ENCODE measurements at regions not wholly inside any gene's neighbourhood (a gene's known extent, or its start where the extent isn't known, plus 50 kb on each side); places are given as distances from the start of the nearest gene placed in this dataset.

GRCh38 chr3:194828116-194828515 lies 142.4 kb downstream of the FAM43A start:
- no peak for TF ChIP-seq CTCF (conservative IDR thresholded peaks at IDR 0.05)
- no peak for TF ChIP-seq ZFX (IDR thresholded peaks at IDR 0.05)
- H3K27ac ChIP-seq: no peak overlapping the region

GRCh38 chr3:194828926-194829325 lies 143.2 kb downstream of the FAM43A start:
- no peak overlapping the region for H3K27ac ChIP-seq
- no peak for TF ChIP-seq ZFX (IDR thresholded peaks at IDR 0.05)
- TF ChIP-seq CTCF (conservative IDR thresholded peaks at IDR 0.05): no peak

GRCh38 chr3:194830401-194830800 lies 144.7 kb downstream of the FAM43A start:
- H3K27ac ChIP-seq: no peak overlapping the region
- TF ChIP-seq ZFX (IDR thresholded peaks at IDR 0.05) (no peak), CTCF (conservative IDR thresholded peaks at IDR 0.05) (no peak)

GRCh38 chr3:194830978-194831377 lies 145.3 kb downstream of the FAM43A start:
- TF ChIP-seq CTCF (conservative IDR thresholded peaks at IDR 0.05) (no peak), ZFX (IDR thresholded peaks at IDR 0.05) (no peak)
- no peak overlapping the region for H3K27ac ChIP-seq

- H3K27ac ChIP-seq: no peak overlapping the region
- TF ChIP-seq ZFX (IDR thresholded peaks at IDR 0.05) (no peak), CTCF (conservative IDR thresholded peaks at IDR 0.05) (no peak)
Measured at GRCh38 chr3:194832346-194833104, 146.8 kb downstream of the FAM43A start.

GRCh38 chr3:194833114-194833910 lies 147.6 kb downstream of the FAM43A start:
- TF ChIP-seq ZFX (IDR thresholded peaks at IDR 0.05) (no peak), CTCF (conservative IDR thresholded peaks at IDR 0.05) (no peak)
- H3K27ac ChIP-seq: no peak overlapping the region

GRCh38 chr3:194836661-194837060 lies 151.0 kb downstream of the FAM43A start:
- H3K27ac ChIP-seq: no peak overlapping the region
- TF ChIP-seq ZFX (IDR thresholded peaks at IDR 0.05): no peak
- no peak for TF ChIP-seq CTCF (conservative IDR thresholded peaks at IDR 0.05)

Measured in C4-2B (cell line).